Naive thymus-derived CD4-positive, alpha-beta T cell (primary cell): ENCODE measurements at regions not wholly inside any gene's neighbourhood (a gene's known extent, or its start where the extent isn't known, plus 50 kb on each side); places are given as distances from the start of the nearest gene placed in this dataset.

Experiments
- ATAC-seq: fragments of 150-1000 bp; cut with Tn5 transposase; 2 replicates; pipeline ENCODE4 v1.10.0; 2021; ENCODE audit warnings: mild to moderate bottlenecking, moderate library complexity
- CTCF ChIA-PET: fragments of 350-600 bp; sonication (Branson Sonifier 250); formaldehyde crosslinking; loops from one replicate; lab custom pipeline; 2021; ENCODE audit warnings: antibody characterized with exemption; lab: Charles Lee
- POLR2A ChIA-PET: fragments of 350-600 bp; sonication (Branson Sonifier 250); formaldehyde crosslinking; loops from one replicate; lab custom pipeline; 2021; ENCODE audit warnings: antibody characterized with exemption, inconsistent platforms; lab: Charles Lee
- DNase-seq, 9 donors: peaks; one replicate each; pipeline versions ENCODE4 v3.0.0 to v3.0.0-alpha.2; 2020 to 2022; ENCODE audit warnings: mixed read lengths in 1 of 9
- H3K27ac ChIP-seq: one replicate; pipeline ENCODE4 v1.7.0; 2013; ENCODE audit warnings: mild to moderate bottlenecking, low read depth, low read length, moderate library complexity
- H3K27me3 ChIP-seq, 2 donors: one replicate each; pipeline ENCODE4 v1.7.0; 2013; ENCODE audit warnings: low read length in 2 of 2, mild to moderate bottlenecking in 2 of 2, moderate library complexity in 2 of 2; ENCODE audit not compliant: control insufficient read depth in 2 of 2, insufficient read depth in 2 of 2
- H3K36me3 ChIP-seq, 3 experiments: 1 replicate in 2 of 3; 2 replicates in 1 of 3; pipeline ENCODE4 v1.7.0; 2013; ENCODE audit warnings: low read length in 3 of 3, mild to moderate bottlenecking in 3 of 3, moderate library complexity in 1 of 3; ENCODE audit not compliant: insufficient read depth in 3 of 3, control insufficient read depth in 2 of 3
- H3K4me1 ChIP-seq, 2 donors: one replicate each; pipeline ENCODE4 v1.7.0; 2013; ENCODE audit warnings: low read length in 2 of 2, mild to moderate bottlenecking in 2 of 2, moderate library complexity in 1 of 2; ENCODE audit not compliant: control insufficient read depth in 2 of 2, insufficient read depth in 2 of 2
- H3K4me3 ChIP-seq: 2 replicates; pipeline ENCODE4 v1.7.0; 2013; ENCODE audit warnings: mild to moderate bottlenecking, low read length
- H3K9me3 ChIP-seq, 3 experiments: 1 replicate in 2 of 3; 2 replicates in 1 of 3; pipeline ENCODE4 v1.7.0; 2013; ENCODE audit warnings: low read length in 3 of 3; ENCODE audit not compliant: control insufficient read depth in 2 of 3
- H3K27ac Mint-ChIP-seq, 9 donors: one replicate each; pipeline ENCODE4 v1.8.0; 2020 to 2022; ENCODE audit warnings: mixed read lengths in 9 of 9, mild to moderate bottlenecking in 8 of 9, moderate library complexity in 5 of 9, inconsistent platforms in 2 of 9
- H3K27me3 Mint-ChIP-seq, 5 donors: one replicate each; pipeline ENCODE4 v1.8.0; 2021 to 2022; ENCODE audit warnings: mixed read lengths in 5 of 5, mild to moderate bottlenecking in 1 of 5
- H3K36me3 Mint-ChIP-seq, 5 donors: one replicate each; pipeline ENCODE4 v1.8.0; 2020 to 2022; ENCODE audit warnings: mixed read lengths in 5 of 5, mild to moderate bottlenecking in 3 of 5, inconsistent platforms in 1 of 5
- H3K4me1 Mint-ChIP-seq, 7 donors: one replicate each; pipeline ENCODE4 v1.8.0; 2020 to 2022; ENCODE audit warnings: mixed read lengths in 7 of 7, mild to moderate bottlenecking in 3 of 7, inconsistent platforms in 1 of 7
- H3K4me3 Mint-ChIP-seq, 10 donors: one replicate each; pipeline ENCODE4 v1.8.0; 2020 to 2022; ENCODE audit warnings: mild to moderate bottlenecking in 10 of 10, mixed read lengths in 10 of 10, moderate library complexity in 6 of 10, inconsistent platforms in 2 of 10
- H3K9me3 Mint-ChIP-seq, 11 donors: one replicate each; pipeline ENCODE4 v1.8.0; 2020 to 2022; ENCODE audit warnings: mixed read lengths in 11 of 11, mild to moderate bottlenecking in 4 of 11, inconsistent platforms in 1 of 11, moderate library complexity in 1 of 11
- intact Hi-C, 2 donors: fragments of 100-400 bp; cut with micrococcal nuclease; formaldehyde crosslinking; loops; one replicate each; pipeline ENCODE4 v1.15.1; 2023

DNA sequence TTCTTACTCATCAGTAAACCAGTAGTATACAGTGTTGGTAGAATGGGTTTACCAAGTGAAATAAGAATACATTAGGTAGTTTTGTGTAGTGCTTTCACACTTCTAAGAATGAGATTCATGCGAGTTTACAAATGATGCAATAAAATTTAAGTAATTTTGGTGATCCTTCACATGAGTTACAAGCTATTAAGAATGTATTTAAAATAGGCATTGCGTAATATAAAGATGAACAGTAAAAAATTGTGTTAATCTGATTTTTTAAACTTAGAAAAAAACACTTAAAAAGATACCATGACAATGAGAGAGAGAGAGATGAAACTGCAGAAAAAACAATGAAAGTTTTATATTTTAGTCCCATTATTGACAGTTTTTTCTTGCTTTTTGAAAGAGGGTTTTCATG is 570.5 kb downstream of the SLITRK6 start:
- no peaks in the 10 kb centered on the region for H3K36me3 ChIP-seq
- H3K27me3 ChIP-seq = no peaks in the 10 kb centered on the region
- Mint-ChIP-seq H3K27ac (no peak overlapping the region), H3K36me3 (no peaks in the 10 kb centered on the region), H3K27me3 (no peaks in the 10 kb centered on the region), H3K4me1 (no peaks in the 10 kb centered on the region), H3K9me3 (peaks cover 0 to 8% (median 0%) of the 10 kb centered on the region in 11 donors), H3K4me3 (no peak overlapping the region)
- POLR2A ChIA-PET = no interaction called here
- H3K27ac ChIP-seq = no peak overlapping the region
- CTCF ChIA-PET = no interaction called here
- H3K4me1 ChIP-seq = no peaks in the 10 kb centered on the region
- intact Hi-C loops = no loop called here
- ATAC-seq (no peak), DNase-seq (no peak)
- no peaks in the 10 kb centered on the region for H3K9me3 ChIP-seq
- H3K4me3 ChIP-seq = no peak overlapping the region

DNA sequence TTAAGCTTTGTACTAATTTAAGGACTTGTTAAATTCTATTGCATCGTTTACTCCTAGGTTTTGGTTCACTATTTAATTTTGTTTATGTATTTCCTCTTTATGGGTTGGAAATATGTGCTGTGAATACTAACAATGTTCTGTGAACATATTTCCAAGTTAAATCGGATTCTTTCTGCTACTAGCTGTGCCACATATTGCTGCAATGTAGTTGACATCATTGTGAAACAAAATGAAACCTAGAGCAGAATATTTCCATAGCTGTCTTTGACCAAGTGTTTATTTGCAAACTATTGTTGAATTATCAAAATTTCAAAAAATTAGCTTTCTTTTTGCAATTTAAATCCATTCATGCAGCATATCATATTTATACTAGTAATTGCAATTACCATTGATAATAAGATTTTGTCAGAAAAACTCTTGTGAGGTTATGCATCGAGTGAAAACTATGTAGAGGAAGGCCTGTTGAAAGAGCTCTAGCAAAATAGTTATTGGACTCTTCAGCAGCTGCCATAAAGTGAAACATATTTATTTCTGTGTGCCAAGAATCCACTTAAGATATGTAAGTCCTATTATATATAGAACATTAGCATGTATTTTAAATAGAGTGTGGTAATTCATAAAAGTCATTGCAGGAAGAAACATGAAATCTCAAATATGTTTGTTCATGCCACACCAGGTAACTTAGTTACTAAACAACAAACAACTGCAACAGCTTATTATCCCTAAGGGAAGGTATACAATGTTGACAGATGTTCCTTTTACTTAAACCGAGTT is 575.1 kb downstream of the SLITRK6 start:
- no peaks in the 10 kb centered on the region for H3K9me3 ChIP-seq
- peaks cover 0 to 20% (median 3%) of the 10 kb centered on the region in 11 donors for H3K9me3 Mint-ChIP-seq
- DNase-seq (no peak), ATAC-seq (no peak)
- no peaks in the 10 kb centered on the region for H3K36me3 ChIP-seq
- no peak overlapping the region for H3K4me3 Mint-ChIP-seq
- no peaks in the 10 kb centered on the region for H3K4me1 ChIP-seq
- no peaks in the 10 kb centered on the region for H3K27me3 ChIP-seq
- no peaks in the 10 kb centered on the region for H3K4me1 Mint-ChIP-seq
- H3K36me3 Mint-ChIP-seq = no peaks in the 10 kb centered on the region
- H3K27ac ChIP-seq = no peak overlapping the region
- intact Hi-C loops = no loop called here
- H3K27ac Mint-ChIP-seq = no peak overlapping the region
- ChIA-PET POLR2A (no interaction called here), CTCF (no interaction called here)
- H3K4me3 ChIP-seq = no peak overlapping the region
- no peaks in the 10 kb centered on the region for H3K27me3 Mint-ChIP-seq

DNA sequence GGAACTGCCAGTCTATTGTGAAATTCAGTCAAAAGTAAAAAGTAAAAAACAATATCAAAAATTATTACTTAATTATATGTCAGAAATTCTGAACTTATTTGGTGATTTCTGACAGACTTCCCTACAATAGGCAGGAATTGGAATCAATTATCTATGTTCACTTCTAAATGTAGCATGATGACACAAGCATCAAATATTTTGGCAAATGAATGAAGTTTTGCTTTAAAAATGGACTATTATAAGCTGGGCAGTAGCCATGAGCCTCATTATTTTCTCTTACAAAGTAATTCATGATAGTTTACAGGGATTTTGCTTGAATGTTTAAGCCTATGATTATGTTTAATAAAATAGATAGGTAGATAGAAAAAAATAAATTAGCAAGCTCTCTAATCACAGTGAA is 582.6 kb downstream of the SLITRK6 start:
- H3K4me3 Mint-ChIP-seq = no peak overlapping the region
- Histone ChIP-seq H3K4me1 (no peaks in the 10 kb centered on the region), H3K9me3 (no peaks in the 10 kb centered on the region), H3K27me3 (no peaks in the 10 kb centered on the region), H3K36me3 (no peaks in the 10 kb centered on the region), H3K27ac (no peak overlapping the region), H3K4me3 (no peak overlapping the region)
- no peaks in the 10 kb centered on the region for H3K36me3 Mint-ChIP-seq
- H3K9me3 Mint-ChIP-seq = peaks cover 0 to 19% (median 7%) of the 10 kb centered on the region in 11 donors
- ChIA-PET POLR2A (no interaction called here), CTCF (no interaction called here)
- intact Hi-C loops = no loop called here
- no peaks in the 10 kb centered on the region for H3K27me3 Mint-ChIP-seq
- ATAC-seq (no peak), DNase-seq (no peak)
- H3K4me1 Mint-ChIP-seq = no peaks in the 10 kb centered on the region
- no peak overlapping the region for H3K27ac Mint-ChIP-seq

GRCh38 chr13:85212692-85213091 is 586.5 kb downstream of the SLITRK6 start:
- Mint-ChIP-seq H3K4me1 (no peaks in the 10 kb centered on the region), H3K36me3 (no peaks in the 10 kb centered on the region), H3K27me3 (no peaks in the 10 kb centered on the region), H3K27ac (no peak overlapping the region), H3K9me3 (peaks cover 0 to 17% (median 5%) of the 10 kb centered on the region in 11 donors), H3K4me3 (no peak overlapping the region)
- ChIA-PET POLR2A (no interaction called here), CTCF (no interaction called here)
- Histone ChIP-seq H3K9me3 (peaks cover 0 to 5% (median 0%) of the 10 kb centered on the region in 3 experiments), H3K36me3 (no peaks in the 10 kb centered on the region), H3K27me3 (no peaks in the 10 kb centered on the region), H3K27ac (no peak overlapping the region), H3K4me3 (no peak overlapping the region), H3K4me1 (no peaks in the 10 kb centered on the region)
- DNase-seq (no peak), ATAC-seq (no peak)
- intact Hi-C loops = no loop called here

- Mint-ChIP-seq H3K9me3 (peaks cover 0 to 20% (median 8%) of the 10 kb centered on the region in 11 donors), H3K27me3 (no peaks in the 10 kb centered on the region), H3K4me3 (no peak overlapping the region), H3K4me1 (no peaks in the 10 kb centered on the region), H3K27ac (no peak overlapping the region), H3K36me3 (peaks cover 0 to 3% (median 0%) of the 10 kb centered on the region in 5 donors)
- H3K4me1 ChIP-seq = no peaks in the 10 kb centered on the region
- H3K4me3 ChIP-seq = no peak overlapping the region
- H3K9me3 ChIP-seq = peaks cover 0 to 5% (median 0%) of the 10 kb centered on the region in 3 experiments
- no peaks in the 10 kb centered on the region for H3K27me3 ChIP-seq
- no peak overlapping the region for H3K27ac ChIP-seq
- intact Hi-C loops = no loop called here
- CTCF ChIA-PET = no interaction called here
- POLR2A ChIA-PET = no interaction called here
- ATAC-seq = no peak
- H3K36me3 ChIP-seq = no peaks in the 10 kb centered on the region
- no peak for DNase-seq
These were observed 594.4 kb downstream of the SLITRK6 start for GRCh38 chr13:85204668-85205344.

GRCh38 chr13:85197431-85197830 is 601.8 kb downstream of the SLITRK6 start:
- no peaks in the 10 kb centered on the region for H3K4me1 ChIP-seq
- no peaks in the 10 kb centered on the region for H3K36me3 ChIP-seq
- no peak overlapping the region for H3K4me3 ChIP-seq
- ChIA-PET CTCF (no interaction called here), POLR2A (no interaction called here)
- DNase-seq (no peak), ATAC-seq (no peak)
- no peaks in the 10 kb centered on the region for H3K36me3 Mint-ChIP-seq
- H3K4me3 Mint-ChIP-seq = no peak overlapping the region
- H3K27ac Mint-ChIP-seq = no peak overlapping the region
- H3K9me3 Mint-ChIP-seq = peaks cover 0 to 15% (median 4%) of the 10 kb centered on the region in 11 donors
- peaks cover 0 to 3% (median 0%) of the 10 kb centered on the region in 7 donors for H3K4me1 Mint-ChIP-seq
- no peaks in the 10 kb centered on the region for H3K27me3 Mint-ChIP-seq
- no peaks in the 10 kb centered on the region for H3K27me3 ChIP-seq
- H3K9me3 ChIP-seq = no peaks in the 10 kb centered on the region
- no peak overlapping the region for H3K27ac ChIP-seq
- intact Hi-C loops = no loop called here

- H3K9me3 Mint-ChIP-seq = peaks cover 2 to 11% (median 5%) of the 10 kb centered on the region in 11 donors
- H3K27ac Mint-ChIP-seq = no peak overlapping the region
- no peaks in the 10 kb centered on the region for H3K36me3 ChIP-seq
- no peaks in the 10 kb centered on the region for H3K27me3 Mint-ChIP-seq
- no peaks in the 10 kb centered on the region for H3K36me3 Mint-ChIP-seq
- intact Hi-C loops = no loop called here
- ATAC-seq (no peak), DNase-seq (no peak)
- no peak overlapping the region for H3K4me3 Mint-ChIP-seq
- POLR2A ChIA-PET = no interaction called here
- H3K4me1 Mint-ChIP-seq = peaks cover 0 to 3% (median 0%) of the 10 kb centered on the region in 7 donors
- H3K27me3 ChIP-seq = no peaks in the 10 kb centered on the region
- H3K9me3 ChIP-seq = no peaks in the 10 kb centered on the region
- no peak overlapping the region for H3K4me3 ChIP-seq
- no peaks in the 10 kb centered on the region for H3K4me1 ChIP-seq
- CTCF ChIA-PET = no interaction called here
- no peak overlapping the region for H3K27ac ChIP-seq
These were observed 604.7 kb downstream of the SLITRK6 start for GRCh38 chr13:85194482-85194881.
